ENCODE measurements at regions not wholly inside any gene's neighbourhood (a gene's known extent, or its start where the extent isn't known, plus 50 kb on each side); places are given as distances from the start of the nearest gene placed in this dataset.

- TF ChIP-seq, protein P1, sequence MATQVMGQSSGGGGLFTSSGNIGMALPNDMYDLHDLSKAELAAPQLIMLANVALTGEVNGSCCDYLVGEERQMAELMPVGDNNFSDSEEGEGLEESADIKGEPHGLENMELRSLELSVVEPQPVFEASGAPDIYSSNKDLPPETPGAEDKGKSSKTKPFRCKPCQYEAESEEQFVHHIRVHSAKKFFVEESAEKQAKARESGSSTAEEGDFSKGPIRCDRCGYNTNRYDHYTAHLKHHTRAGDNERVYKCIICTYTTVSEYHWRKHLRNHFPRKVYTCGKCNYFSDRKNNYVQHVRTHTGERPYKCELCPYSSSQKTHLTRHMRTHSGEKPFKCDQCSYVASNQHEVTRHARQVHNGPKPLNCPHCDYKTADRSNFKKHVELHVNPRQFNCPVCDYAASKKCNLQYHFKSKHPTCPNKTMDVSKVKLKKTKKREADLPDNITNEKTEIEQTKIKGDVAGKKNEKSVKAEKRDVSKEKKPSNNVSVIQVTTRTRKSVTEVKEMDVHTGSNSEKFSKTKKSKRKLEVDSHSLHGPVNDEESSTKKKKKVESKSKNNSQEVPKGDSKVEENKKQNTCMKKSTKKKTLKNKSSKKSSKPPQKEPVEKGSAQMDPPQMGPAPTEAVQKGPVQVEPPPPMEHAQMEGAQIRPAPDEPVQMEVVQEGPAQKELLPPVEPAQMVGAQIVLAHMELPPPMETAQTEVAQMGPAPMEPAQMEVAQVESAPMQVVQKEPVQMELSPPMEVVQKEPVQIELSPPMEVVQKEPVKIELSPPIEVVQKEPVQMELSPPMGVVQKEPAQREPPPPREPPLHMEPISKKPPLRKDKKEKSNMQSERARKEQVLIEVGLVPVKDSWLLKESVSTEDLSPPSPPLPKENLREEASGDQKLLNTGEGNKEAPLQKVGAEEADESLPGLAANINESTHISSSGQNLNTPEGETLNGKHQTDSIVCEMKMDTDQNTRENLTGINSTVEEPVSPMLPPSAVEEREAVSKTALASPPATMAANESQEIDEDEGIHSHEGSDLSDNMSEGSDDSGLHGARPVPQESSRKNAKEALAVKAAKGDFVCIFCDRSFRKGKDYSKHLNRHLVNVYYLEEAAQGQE (IDR thresholded peaks at IDR 0.05; ENCODE audit: low read depth) = no peak
- TF ChIP-seq EP300 (IDR thresholded peaks at IDR 0.05; ENCODE audit: borderline replicate concordance) = no peak
These were observed 150.4 kb upstream of the ID2 start for GRCh38 chr2:8531481-8531880.
